ENCODE measurements at regions not wholly inside any gene's neighbourhood (a gene's known extent, or its start where the extent isn't known, plus 50 kb on each side); places are given as distances from the start of the nearest gene placed in this dataset.
"Not testable (repeated sequence)": the region's sequence is repeated elsewhere in the genome, so short reads cannot be mapped to it uniquely, and the experiment has no call there.

DNA sequence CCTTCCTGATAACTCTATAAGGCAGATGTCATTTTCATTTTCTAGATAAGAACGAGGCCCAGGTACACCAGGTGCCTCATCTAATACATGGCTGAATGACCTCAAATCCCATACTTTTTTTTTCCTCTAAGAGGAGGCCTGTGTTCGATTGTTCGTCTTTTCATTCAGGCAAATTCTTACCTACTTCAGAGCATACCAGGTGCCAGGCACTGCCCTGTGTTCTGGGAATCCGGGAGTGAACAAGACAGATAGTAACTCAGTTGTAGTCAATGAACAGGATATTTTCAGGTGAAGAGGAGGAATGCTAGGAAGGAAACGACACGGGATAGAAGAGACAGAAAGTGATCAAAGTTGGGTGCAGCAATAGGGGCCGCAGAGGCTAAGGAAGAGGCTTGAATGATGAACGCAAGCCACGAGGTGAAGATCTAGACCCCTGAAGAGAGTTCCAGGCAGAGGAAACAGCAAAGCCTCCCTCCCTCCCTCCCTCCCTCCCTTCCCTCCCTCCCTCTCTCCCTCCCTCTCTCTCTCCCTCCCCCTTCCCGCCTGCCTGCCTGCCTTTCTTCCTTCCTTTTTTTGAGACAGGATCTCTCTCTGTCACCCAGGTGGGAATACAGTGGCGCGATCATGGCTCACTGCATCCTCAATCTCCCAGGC is 150.1 kb upstream of the ZNF217 start:
- DNase-seq (ENCODE audit: low read depth) = no peak

DNA sequence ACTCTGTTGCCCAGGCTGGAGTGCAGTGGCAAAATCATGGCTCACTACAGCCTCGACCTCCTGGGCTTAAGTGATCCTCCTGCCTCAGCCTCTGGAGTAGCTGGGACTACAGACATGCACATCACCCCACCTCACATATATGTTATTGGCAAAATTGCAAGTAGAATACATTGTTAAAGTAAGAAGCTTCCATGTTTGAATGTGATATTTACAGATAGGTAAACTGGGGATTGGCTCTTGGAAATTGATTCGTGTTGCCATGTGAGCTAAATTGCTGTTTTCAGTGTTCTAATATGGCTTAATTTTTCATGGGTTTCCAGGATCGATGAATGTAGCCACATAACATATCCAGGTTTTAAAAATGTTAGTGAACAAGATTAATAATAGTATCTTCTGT is 149.0 kb upstream of the ZNF217 start:
- no peak for DNase-seq (ENCODE audit: low read depth)

DNA sequence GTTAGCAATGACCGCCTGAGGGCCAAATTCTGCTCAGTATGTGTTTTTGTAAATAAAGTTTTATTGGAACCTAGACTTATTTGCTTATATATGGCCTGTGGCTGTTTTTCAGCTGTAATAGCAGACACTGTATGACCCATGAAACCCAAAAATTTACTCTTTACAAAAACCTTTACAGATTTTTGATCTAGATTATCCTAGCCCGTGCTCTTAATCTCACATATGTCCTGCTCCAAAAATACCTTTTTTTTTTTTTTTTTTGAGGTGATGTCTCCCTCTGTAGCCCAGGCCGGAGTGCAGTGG is 148.0 kb upstream of the ZNF217 start:
- no peak for DNase-seq (ENCODE audit: low read depth)

DNA sequence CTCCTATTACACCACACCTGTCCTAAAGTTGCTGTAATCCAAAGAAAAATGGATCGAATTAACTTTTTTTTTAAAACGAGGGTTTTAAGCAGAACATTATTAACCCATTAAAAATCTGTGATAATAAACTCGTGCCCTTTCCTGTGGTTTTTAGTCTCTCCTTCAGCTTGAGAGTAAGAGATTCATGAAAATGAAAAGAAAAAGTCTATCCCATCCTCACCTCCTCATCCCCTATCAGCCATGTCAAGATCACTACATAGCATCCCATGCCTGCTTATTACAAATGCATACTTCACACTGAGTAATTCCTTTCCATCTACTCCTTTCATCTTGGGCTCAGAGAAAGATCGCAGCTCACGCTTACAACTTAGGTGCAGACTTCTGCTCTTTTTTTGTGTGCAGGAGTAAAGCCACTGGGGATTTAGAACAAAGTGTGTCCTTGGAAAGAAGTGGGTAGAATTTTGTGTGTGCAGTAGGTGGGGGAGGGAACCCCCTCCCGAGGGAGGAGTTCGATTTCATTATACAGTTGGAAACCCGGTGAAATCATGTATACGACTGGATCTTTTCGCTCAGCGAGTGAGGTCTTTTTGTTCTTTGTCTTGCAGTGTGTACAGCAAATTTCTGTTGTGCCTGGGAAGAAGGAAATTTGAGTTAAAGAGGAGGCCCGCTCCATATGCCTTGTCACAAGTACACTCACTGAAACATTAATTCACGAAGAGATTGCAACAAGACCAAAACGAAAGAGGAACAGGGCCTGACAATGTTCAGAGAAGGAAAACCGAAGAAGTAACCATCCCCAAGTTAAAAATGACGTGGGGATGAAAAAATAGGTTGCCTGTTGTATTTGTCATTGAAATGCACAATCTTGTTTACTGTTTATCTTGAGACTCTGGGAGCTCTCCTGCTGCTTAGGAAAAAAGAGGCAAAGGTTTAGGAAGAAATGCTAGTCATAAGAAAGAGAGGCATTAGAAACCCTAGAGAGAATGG is 146.5 kb upstream of the ZNF217 start:
- no peak for DNase-seq (ENCODE audit: low read depth)

DNA sequence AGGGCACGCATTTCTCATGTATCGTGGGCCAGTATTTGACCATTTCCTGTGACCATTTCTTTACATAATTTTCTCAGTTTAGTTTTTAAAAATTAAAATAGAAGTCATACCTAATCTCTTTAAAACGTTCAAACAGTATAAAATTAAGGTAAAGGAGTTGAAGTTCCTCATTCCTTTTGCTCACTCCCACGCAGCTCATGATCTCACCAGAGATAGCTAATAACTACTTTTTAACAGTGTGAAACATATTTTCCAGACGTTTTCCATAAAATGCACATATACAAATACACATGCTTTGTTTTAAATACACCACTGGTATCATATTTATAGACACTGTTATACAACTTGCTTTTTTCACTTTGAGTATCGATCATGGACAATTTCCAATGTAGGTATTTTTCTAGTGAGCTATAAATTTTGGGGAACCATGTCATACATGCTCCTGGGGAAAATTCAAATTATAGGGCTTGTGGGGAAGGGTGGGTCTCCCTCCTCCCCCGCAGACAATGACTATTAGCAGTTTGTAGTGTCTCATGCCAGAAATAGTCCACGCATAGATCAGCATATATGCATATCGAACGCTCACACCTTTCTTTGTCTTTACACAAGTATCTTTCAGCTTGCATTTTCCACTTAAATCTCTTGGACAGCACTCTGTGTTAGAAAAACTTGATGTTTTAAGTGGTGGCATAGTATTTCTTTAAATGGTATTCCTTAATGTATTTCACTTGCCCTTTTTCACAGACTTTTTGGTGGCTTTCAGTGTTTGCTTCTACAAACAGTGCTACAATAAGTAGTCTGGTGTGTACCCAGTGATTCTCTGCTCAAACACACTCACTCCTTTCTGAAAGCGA is 145.5 kb upstream of the ZNF217 start:
- DNase-seq (ENCODE audit: low read depth) = no peak

DNA sequence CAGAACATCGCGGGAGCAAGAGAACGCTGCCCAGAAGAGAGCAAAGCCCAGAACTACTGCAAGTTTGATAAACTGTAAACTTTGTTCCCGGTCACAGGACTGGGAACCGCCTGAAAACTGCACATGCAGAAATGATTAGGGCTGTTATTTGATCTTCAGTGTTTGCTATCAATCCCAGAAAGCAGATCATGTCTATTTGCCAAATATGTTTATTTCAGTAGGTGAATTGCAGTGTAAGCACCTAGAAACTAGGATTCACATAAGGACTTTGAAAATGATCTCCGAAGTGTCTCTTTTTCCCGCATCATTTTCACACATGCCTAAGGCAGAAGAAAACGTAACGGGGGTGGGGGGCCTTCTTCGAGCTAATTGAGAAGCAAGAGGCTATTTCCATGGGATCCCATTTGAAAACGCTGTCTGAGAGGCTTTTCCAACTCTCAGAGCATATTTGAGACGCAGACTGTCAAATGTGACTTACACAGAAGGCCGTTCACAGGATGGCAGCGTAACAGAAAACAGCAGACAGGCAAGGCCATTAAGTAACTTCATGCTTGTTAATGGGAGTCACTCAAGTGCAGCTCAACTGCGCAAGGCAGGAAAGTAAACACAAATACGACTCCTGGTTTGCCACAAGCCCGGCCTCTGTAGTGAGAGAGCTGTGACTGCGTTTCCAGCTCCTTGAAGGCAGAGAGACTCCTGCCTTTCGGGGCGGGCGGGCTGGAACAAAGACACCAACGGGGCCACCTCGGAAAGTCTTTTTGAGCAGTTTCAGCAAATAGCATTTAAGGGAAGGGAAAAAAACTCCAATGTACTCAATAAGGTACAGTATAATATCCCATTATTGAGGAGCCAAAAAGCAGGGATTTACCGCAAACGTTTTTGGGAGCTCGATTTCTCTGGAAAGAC is 144.7 kb upstream of the ZNF217 start:
- peak; percentile 79 for DNase-seq (ENCODE audit: low read depth)

DNA sequence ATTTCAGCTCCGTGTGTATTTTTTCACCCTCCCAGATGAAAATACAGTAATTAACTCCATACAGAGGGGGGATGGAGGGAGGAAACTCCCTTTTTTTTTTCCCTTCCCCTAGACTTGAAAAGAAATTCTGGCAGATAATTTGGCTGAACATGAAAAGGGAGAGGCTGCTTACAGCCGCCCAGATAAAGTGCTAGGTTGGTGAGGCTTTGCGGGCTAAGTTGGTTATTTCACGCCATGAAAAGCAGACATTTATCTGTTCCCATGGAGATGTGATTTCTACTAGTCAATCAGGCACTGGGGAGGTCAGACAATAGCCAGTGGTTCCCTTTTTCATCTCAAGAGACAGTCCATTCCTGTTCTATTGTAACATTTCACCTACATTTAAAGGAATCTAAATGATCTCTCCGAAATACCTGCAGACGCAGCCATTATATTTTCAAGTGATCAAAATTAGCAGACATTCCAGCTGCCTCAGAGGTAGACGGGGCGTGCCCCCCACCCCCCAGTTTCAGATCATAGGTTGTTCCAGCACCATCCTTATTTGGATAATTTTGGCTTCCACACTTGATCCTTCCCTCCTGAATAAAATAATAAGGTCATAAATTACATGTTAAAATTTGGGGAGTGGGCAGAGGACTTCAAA is 143.9 kb upstream of the ZNF217 start:
- DNase-seq (ENCODE audit: low read depth) = no peak

DNA sequence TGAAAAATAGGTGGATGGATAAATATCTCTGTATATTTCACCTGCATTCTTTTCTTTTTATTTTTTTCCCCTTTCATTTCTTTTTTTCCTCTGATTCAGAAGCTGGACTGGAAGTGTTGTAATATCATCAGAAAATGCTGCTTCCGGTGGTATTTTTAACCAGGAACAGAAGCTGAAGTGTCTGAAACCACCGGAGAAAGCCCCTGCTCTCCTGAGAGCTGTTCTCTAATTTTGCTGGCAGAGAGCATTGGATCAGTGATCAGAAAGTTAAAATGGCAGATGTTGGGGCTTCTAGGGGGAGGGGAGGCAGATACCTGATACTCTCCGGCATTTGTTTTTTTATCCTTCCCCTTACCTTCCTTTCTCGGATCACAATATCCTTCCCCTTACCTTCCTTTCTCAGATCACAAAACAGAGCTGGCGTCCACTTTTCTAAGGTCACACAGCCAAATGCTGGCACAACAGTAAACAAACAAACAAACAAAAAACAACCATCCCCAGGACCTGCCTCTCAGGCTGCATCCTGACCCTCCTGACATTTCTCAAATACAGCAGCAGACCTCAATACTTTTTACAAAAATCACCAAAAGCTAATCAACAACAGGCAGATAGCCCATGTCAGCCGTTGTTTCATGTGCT is 143.2 kb upstream of the ZNF217 start:
- DNase-seq (ENCODE audit: low read depth) = no peak

DNA sequence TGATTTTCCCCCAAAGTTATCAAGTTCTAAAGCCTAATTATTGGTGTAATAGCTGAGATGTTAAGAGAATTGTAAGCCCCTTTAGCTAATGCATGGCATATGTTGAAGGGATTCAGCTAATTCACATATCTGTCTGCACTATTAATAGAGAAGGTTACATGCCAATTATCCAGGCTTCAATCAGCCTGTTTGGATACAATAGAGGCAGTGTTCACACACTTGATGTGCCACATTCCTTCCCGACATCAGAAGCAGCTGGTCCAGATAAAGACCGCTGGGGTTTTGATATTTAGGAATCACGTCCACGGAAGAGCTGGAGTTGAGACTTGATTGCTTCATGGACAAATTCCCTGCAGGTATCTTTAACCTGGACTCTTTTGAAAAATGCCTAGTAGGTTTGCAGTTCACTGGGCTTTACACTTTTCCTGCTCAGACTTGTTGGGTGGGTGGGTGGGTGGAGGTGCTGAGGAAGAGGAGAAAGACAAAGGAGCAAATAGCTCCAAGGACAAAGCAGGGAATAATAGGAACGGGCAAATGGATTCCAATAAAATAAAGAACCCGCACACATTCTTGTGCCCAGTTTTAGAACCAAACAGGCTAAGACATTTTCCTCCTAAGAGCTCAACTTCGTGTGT is 142.6 kb upstream of the ZNF217 start:
- DNase-seq (ENCODE audit: low read depth) = no peak

DNA sequence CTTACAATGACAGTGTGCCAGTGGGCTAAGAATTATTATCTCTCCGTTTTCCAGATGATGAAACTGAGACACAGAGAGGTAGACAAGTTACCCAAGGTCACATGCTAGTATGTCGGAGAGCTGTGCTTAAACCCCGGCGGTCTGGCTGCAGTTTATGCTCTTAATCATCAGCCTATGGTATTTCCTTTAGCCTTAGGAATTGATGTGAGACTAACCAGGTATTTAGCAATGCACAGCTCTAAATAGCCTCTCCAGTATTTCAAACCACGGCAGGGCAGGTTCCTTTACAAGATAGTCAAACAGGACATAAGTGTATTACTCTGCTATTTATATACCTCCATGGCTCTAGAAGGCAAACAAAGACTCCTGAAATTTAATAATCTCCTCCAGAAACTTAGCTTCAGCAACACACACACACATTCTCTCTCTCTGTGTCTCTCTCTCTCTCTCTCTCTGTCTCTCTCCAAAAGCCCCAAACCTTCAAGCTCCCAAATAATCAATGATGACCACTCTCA is 142.0 kb upstream of the ZNF217 start:
- DNase-seq (ENCODE audit: low read depth) = peak; percentile 69

DNA sequence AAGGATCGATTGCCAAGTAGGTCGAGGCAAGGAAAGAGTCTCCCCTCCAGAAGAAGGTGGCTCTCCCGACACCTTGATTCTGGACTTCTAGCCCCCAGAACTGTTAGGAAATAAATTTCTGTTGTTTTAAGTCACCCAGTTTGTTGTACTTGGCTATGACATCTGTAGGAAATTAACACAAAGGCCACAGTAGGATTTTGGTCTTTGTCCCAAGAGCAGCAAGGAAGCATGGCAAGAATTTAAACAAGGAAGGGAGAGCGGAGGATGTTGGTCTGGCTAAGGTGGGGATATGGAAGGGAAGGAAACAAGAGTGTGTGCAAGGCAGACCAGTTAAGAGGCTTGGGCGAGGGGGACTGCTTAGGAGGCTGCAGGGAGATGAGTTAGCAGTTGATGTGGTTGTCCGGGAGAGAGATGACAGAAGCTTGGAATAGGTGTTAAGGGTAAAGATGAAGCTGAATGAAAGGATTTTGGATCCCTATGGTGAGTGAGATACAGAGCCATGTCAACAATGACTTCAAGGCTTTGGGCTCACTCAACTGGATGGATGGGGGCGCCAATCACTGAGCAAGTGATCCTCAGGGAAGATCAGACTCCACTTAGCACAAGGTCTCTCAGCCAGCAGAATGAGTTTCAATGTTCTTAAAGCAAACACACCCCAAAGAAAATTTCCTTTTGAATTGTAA is 140.5 kb upstream of the ZNF217 start:
- no peak for DNase-seq (ENCODE audit: low read depth)

DNA sequence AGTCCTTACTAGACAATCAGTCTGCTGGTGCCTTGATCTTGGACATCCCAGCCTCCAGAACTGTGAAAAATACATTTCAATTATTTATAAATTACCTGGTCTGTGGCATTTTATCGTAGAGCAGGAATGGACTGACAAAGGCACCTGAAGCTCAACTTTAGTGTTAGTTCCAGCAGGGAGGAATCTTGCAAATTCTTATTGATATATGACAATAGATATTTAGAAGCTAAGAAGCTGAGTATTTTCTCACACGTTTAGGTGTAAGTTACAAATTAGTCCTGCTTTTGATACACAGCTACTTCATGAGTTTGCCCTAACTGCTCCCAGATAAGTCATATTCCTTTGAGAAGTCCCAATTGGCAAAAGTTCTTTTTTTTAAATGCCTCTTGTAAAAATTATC is 138.0 kb upstream of the ZNF217 start:
- no peak for DNase-seq (ENCODE audit: low read depth)

DNA sequence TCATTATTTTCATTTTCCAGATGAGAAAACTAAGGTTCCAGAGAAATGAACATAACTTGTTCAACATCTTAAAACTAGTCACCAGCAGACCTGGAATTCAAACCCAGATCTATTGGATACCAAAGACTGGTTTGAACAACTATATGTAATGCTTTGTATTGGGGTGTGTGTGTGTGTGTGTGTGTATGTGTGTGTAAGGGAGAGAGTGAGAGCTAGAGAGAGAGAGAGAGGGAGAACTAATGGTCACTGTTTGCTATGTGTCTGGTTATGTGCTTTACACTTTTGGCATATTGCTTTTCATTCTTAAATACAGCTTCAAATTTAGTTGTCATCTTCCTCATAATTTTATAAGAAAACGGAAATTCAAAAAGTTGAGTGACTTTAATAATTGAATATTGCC is 134.7 kb upstream of the ZNF217 start:
- DNase-seq (ENCODE audit: low read depth) = no peak

DNA sequence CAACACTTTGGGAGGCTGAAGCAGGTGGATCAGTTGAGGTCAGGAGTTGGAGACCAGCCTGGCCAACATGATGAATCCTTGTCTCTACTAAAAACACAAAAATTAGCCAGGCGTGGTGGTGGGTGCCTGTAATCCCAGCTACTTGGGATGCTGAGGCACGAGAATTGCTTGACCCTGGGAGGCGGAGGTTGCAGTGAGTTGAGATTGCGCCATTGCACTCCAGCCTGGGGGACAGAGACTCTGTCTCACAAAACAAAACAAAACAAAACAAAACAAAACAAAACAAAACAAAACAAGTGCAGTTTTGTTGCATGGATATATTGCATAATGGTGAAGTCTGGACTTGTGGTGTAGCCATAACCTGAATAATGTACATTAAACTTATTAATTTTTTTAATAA is 133.6 kb upstream of the ZNF217 start:
- DNase-seq (ENCODE audit: low read depth) = not testable (repeated sequence)

DNA sequence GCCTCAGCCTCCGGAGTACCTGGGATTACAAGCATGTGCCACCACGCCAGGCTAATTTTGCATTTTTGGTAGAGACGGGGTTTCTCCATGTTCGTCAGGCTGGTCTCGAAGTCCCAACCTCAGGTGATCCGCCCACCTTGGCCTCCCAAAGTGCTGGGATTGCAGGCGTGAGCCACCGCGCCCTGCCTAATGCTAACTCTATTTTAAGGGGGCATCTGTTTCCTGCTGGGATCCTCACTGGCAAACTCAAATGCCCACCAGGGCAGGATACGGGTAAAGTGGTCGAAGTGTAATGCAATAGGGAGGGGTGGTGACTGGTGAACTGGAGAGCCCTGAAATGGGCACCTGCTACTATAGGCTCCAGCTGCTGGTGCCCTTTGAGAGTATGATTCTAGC is 131.9 kb upstream of the ZNF217 start:
- DNase-seq (ENCODE audit: low read depth) = no peak

DNA sequence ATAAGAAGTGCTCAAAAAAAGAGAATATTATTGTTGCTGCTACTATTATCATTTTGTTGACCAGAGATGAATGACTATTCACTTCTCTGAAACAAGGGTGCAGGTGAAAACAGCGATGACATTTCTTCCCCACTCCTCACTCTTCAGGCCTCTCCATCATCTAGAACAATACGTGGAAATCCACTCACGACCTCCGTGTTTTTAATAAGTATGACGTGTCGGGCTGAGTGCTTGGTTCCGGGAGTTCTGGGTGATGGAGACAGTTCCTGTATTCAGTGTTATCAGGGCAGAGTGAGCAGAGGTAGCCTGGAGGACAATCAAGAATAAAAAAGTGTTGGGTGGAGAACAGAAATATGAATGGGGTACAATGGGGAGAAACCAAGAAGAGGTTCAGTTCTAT is 130.0 kb upstream of the ZNF217 start:
- no peak for DNase-seq (ENCODE audit: low read depth)

DNA sequence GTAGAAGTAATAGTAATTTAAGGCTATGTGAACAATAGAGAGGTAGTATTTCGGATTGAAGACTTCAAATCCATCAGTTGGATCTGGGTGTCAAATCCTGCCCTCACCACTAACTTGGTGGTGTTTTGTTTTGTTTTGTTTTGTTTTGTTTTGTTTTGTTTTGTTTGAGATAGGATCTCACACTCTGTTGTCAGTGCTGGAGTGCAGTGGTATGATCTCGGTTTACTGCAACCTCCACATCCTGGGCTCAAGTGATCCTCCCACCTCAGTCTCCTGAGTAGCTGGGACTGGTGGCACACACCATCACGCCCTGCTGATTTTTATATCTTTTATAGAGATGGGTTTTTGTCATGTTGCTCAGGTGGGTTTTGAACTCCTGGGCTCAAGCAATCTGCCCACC is 129.4 kb upstream of the ZNF217 start:
- no peak for DNase-seq (ENCODE audit: low read depth)

DNA sequence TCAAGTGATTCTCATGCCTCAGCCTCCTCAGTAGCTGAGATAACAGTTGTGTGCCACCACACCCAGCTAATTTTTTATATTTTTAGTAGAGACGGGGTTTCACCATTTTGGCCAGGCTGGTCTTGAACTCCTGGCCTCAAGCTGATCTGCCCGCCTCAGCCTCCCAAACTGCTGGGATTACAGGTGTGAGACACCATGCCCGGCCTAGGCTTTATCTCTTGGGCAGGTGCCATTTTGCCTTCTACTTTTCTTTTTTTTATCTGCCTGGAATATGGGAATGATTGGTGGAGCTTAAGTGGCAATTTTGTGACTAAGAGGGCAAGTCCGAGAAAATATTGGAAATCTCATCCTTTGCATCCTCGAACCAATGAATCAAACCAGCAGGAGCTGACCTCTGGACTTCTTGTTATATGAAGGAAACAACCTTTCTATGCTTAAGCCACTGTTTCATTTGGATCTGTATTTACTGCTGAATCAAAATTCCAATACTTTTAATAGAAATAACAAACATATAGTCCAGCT is 128.9 kb upstream of the ZNF217 start:
- DNase-seq (ENCODE audit: low read depth) = no peak

DNA sequence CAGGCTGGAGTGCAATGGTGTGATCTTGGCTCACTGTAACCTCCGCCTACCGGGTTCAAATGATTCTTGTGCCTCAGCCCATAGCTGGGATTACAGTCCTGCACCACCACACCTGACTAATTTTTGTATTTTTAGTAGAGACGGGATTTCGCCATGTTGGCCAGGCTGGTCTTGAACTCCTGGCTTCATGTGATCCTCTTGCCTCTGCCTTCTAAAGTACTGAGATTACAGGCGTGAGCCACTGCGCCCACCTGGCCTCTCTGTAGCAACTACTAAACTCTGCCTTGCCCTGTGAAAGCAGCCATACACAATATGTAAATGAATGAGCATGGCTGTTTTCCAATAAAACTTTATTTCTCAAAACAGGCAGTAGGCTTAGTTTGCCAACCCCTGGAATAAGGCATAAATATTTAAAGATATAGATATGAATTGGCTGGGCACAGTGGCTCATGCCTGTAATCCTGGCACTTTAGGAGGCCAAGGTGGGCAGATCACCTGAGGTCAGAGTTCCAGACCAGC is 127.9 kb upstream of the ZNF217 start:
- not testable (repeated sequence) for DNase-seq (ENCODE audit: low read depth)
